GM06990 (cell line): ENCODE measurements at regions not wholly inside any gene's neighbourhood (a gene's known extent, or its start where the extent isn't known, plus 50 kb on each side); places are given as distances from the start of the nearest gene placed in this dataset.

Experiments used
- DNase-seq: peaks from one replicate; pipeline ENCODE4 v3.0.0-alpha.2; 2011; ENCODE audit not compliant: insufficient read length; ENCODE audit errors: extremely low read depth
- H3K27me3 ChIP-seq: replicated peaks from 2 replicates; pipeline ENCODE4 v1.6.0; 2011; ENCODE audit warnings: low read length; ENCODE audit not compliant: control insufficient read depth, insufficient read depth
- H3K36me3 ChIP-seq: 2 replicates; pipeline ENCODE4 v1.5.1; 2011; ENCODE audit warnings: low read length; ENCODE audit not compliant: control insufficient read depth, insufficient read depth
- H3K4me3 ChIP-seq: replicated peaks from 2 replicates; pipeline ENCODE4 v1.5.1; 2011; ENCODE audit warnings: low read depth, mild to moderate bottlenecking, control low read depth, low read length
- CTCF ChIP-seq: IDR thresholded peaks from 2 replicates; pipeline ENCODE4 v1.5.1; 2011; ENCODE audit warnings: low read length, control low read depth, mild to moderate bottlenecking, inconsistent platforms; ENCODE audit not compliant: insufficient read depth, poor library complexity, severe bottlenecking

GRCh38 chr4:116082808-116083366 lies 969.5 kb upstream of the NDST4 start:
- no peak for DNase-seq
- no peak overlapping the region for H3K4me3 ChIP-seq
- no peak for TF ChIP-seq CTCF
- no peaks in the 10 kb centered on the region for H3K27me3 ChIP-seq
- H3K36me3 ChIP-seq = no peaks in the 10 kb centered on the region

- H3K4me3 ChIP-seq = no peak overlapping the region
- no peaks in the 10 kb centered on the region for H3K36me3 ChIP-seq
- DNase-seq = no peak
- TF ChIP-seq CTCF = no peak
- H3K27me3 ChIP-seq = no peaks in the 10 kb centered on the region
Measured at GRCh38 chr4:116073051-116073450, 959.6 kb upstream of the NDST4 start.

GRCh38 chr4:116070283-116070682 lies 956.9 kb upstream of the NDST4 start:
- TF ChIP-seq CTCF = no peak
- Histone ChIP-seq H3K36me3 (no peaks in the 10 kb centered on the region), H3K4me3 (no peak overlapping the region), H3K27me3 (no peaks in the 10 kb centered on the region)
- DNase-seq = no peak

- DNase-seq = no peak
- H3K27me3 ChIP-seq = no peaks in the 10 kb centered on the region
- no peak for TF ChIP-seq CTCF
Measured at GRCh38 chr4:116066711-116067245, 953.4 kb upstream of the NDST4 start.

GRCh38 chr4:116064331-116064730 lies 950.9 kb upstream of the NDST4 start:
- DNase-seq = no peak
- H3K4me3 ChIP-seq = no peak overlapping the region
- H3K36me3 ChIP-seq = no peaks in the 10 kb centered on the region
- H3K27me3 ChIP-seq = no peaks in the 10 kb centered on the region
- no peak for TF ChIP-seq CTCF

More at GRCh38 chr4:116066711-116067245, 953.4 kb upstream of the NDST4 start:
- Histone ChIP-seq H3K4me3 (no peak overlapping the region), H3K36me3 (no peaks in the 10 kb centered on the region)

- no peak for TF ChIP-seq CTCF
- no peak for DNase-seq
- no peaks in the 10 kb centered on the region for H3K36me3 ChIP-seq
- H3K4me3 ChIP-seq = no peak overlapping the region
- no peaks in the 10 kb centered on the region for H3K27me3 ChIP-seq
Measured at GRCh38 chr4:116059361-116059760, 945.9 kb upstream of the NDST4 start.
